Esophagus squamous epithelium (tissue), 4 donors: ENCODE measurements at regions not wholly inside any gene's neighbourhood (a gene's known extent, or its start where the extent isn't known, plus 50 kb on each side); places are given as distances from the start of the nearest gene placed in this dataset.

Experiments used
- POLR2A ChIP-seq, 4 donors: fragments of 450-650 bp; IDR thresholded peaks; one replicate each; pipeline ENCODE4 v1.6.1; 2017; ENCODE audit warnings: antibody characterized with exemption in 4 of 4, mild to moderate bottlenecking in 4 of 4, moderate library complexity in 3 of 4
- TF ChIP-seq, protein P1 (sequence below), 6 experiments: fragments of 450-650 bp in 4 of 6; fragments of 200-600 bp in 2 of 6; sonication (generic) in 2 of 6; IDR thresholded peaks; one replicate each; pipeline ENCODE4 v1.5.1; 2016 to 2019; ENCODE audit warnings: antibody characterized with exemption in 6 of 6, mild to moderate bottlenecking in 4 of 6, moderate library complexity in 4 of 6

DNA sequence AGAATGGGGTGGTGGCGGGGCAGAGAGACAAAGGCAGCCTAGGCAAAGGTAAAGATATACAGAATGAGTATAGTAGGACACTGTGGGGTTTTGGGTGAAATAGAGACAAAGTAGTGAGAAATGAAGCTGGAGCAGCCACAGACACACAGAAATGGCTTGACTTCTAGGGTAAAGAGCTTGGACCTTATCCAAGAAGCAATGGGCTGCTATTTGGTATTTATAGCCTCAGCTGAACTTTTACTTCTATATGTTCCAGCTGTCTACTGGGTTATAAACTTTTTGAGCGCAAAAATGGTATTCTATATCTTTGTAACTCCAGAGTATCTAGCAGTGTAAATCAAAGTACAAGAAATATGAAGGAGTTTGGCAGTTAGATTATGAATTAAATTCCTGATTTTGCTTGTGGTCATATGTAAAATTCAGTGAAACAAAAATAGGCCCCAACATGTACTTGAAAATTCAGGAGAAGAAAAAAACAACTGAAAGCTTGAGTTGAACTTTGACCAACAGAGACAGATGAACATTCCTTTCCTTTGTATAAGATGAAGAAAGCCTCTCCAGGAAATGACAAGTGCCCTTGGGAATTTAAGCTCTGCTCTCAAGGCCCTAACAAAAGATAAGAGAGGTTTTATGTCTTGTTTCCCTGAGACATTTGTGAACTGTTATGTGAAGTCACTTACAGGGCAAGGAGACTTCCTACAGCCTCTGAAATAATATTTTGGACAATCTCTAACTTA is 64.6 kb upstream of the XIST start:
- TF ChIP-seq, protein P1, sequence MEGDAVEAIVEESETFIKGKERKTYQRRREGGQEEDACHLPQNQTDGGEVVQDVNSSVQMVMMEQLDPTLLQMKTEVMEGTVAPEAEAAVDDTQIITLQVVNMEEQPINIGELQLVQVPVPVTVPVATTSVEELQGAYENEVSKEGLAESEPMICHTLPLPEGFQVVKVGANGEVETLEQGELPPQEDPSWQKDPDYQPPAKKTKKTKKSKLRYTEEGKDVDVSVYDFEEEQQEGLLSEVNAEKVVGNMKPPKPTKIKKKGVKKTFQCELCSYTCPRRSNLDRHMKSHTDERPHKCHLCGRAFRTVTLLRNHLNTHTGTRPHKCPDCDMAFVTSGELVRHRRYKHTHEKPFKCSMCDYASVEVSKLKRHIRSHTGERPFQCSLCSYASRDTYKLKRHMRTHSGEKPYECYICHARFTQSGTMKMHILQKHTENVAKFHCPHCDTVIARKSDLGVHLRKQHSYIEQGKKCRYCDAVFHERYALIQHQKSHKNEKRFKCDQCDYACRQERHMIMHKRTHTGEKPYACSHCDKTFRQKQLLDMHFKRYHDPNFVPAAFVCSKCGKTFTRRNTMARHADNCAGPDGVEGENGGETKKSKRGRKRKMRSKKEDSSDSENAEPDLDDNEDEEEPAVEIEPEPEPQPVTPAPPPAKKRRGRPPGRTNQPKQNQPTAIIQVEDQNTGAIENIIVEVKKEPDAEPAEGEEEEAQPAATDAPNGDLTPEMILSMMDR (IDR thresholded peaks at IDR 0.05): no peak
- no peak for TF ChIP-seq POLR2A (IDR thresholded peaks at IDR 0.05)
